ENCODE measurements at regions not wholly inside any gene's neighbourhood (a gene's known extent, or its start where the extent isn't known, plus 50 kb on each side); places are given as distances from the start of the nearest gene placed in this dataset.

DNA sequence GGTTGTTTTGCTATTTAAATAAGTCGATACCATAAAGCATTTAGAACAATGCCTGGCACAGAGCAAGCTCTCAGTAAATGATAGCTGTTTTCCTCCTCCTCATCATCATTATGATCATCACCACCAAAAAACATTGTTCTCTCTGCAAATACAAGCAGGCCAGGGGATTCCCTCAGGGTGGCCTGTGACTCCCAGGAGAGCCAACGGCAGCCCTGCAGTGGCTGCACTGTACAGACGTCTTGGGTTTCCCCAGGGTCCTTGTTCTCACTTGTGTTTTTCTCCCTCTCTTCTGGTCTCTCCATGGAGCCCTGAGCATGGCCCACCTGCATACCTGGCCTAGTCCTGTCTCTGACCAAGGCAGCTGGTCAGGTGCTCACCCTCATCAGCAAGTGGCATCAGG, 290.9 kb upstream of the PWP1 start:
- Mint-ChIP-seq H3K9me3 (peaks cover 3% of the 10 kb centered on the region), H3K4me1 (peaks cover 71% of the 10 kb centered on the region), H3K27ac (no peak overlapping the region), H3K27me3 (no peaks in the 10 kb centered on the region), H3K4me3 (no peak overlapping the region), H3K36me3 (peaks cover 7% of the 10 kb centered on the region)
- CTCF ChIA-PET = interaction anchor here (1.1 to 2.1 kb wide), 3 partner anchors 8 to 263 kb away, joined by 3 to 5 read pairs (median 3); no protein-coding TSS in a partner anchor
- DNase-seq = no peak

DNA sequence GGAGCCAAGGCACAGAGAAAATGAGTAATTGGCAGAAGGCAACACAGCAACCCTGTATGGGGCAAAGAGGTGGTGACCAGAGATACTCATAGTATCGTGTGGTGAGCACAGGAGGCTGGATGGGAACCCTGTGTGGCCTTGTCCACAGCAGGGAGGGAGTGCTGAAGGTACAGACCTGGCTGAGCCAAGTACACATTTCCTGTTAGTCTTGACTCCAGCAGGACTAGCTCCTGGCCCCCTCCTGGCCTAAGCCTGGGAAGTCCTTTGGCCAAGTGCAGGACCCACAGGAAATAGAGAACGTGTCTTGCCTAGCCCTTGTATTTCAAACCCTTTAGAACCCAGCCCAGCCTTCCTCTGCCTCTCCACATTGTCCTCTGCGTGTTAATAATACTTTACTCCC, 289.8 kb upstream of the PWP1 start:
- H3K4me3 Mint-ChIP-seq = no peak overlapping the region
- peaks cover 7% of the 10 kb centered on the region for H3K36me3 Mint-ChIP-seq
- CTCF ChIA-PET = interaction anchor here (1.4 to 2.1 kb wide), 2 partner anchors 264 to 275 kb away, joined by 3 to 5 read pairs; no protein-coding TSS in a partner anchor
- H3K4me1 Mint-ChIP-seq = peaks cover 69% of the 10 kb centered on the region
- H3K9me3 Mint-ChIP-seq = peaks cover 2% of the 10 kb centered on the region
- H3K27ac Mint-ChIP-seq = no peak overlapping the region
- H3K27me3 Mint-ChIP-seq = no peaks in the 10 kb centered on the region
- no peak for DNase-seq

- Mint-ChIP-seq H3K27ac (no peak overlapping the region), H3K27me3 (no peaks in the 10 kb centered on the region), H3K36me3 (peaks cover 7% of the 10 kb centered on the region), H3K9me3 (peaks cover 2% of the 10 kb centered on the region), H3K4me1 (peaks cover 69% of the 10 kb centered on the region), H3K4me3 (no peak overlapping the region)
- no peak for DNase-seq
- CTCF ChIA-PET = no interaction called here
Observed at GRCh38 chr12:107396991-107397390, 288.6 kb upstream of the PWP1 start.

GRCh38 chr12:107397890-107398500, 287.6 kb upstream of the PWP1 start:
- H3K4me3 Mint-ChIP-seq = no peak overlapping the region
- DNase-seq = no peak

GRCh38 chr12:107399046-107399445, 286.6 kb upstream of the PWP1 start:
- CTCF ChIA-PET = interaction anchor here (1.1 to 13.8 kb wide), 2 partner anchors 78 to 210 kb away, joined by 4 to 101 read pairs; no protein-coding TSS in a partner anchor
- no peaks in the 10 kb centered on the region for H3K27me3 Mint-ChIP-seq

More at GRCh38 chr12:107397890-107398500, 287.6 kb upstream of the PWP1 start:
- Mint-ChIP-seq H3K27me3 (no peaks in the 10 kb centered on the region), H3K36me3 (peaks cover 4% of the 10 kb centered on the region), H3K9me3 (peaks cover 2% of the 10 kb centered on the region), H3K4me1 (peaks cover 69% of the 10 kb centered on the region), H3K27ac (no peak overlapping the region)
- CTCF ChIA-PET = no interaction called here

DNA sequence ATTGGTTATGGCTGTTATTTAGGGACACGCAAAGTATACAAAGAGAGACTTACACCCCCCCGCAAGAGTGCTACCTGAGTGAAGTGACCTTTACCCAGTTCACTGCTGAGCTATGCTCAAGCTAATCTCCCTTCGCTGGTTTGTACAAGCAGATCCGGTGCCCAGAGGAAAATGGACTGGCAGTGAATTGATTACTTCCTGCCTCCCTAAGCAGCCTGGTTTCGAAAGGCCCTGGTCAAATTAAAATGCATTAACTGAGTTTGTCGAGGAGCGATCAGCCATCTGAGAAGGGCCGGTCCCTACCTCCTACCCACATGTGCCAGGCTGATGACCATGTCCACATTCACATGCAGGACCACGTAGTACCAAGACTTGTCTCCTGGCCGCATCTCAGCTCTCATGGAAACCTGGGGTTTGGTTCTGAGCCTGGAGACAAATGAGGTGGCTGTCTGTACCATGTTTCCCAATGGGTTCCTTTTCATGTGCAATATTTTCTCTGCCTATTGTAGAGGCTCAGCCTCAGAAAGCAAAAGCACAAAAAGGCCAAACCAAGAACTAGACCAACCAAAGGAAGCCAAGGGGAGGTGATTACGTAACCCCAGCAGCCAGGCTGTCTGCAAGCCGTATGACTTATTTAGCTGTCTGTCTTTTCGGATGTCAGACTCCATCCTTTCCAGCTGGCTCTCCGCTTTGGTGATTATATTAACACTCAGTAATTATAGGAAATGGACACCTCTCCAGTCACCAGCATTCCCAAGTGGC, 284.7 kb upstream of the PWP1 start:
- no peak for DNase-seq
- H3K27me3 Mint-ChIP-seq = no peaks in the 10 kb centered on the region
- CTCF ChIA-PET = interaction anchor here (0.6 to 13.8 kb wide), 8 partner anchors 9 to 268 kb away, joined by 3 to 101 read pairs (median 10); a partner anchor contains a TSS
- H3K9me3 Mint-ChIP-seq = peaks cover 2% of the 10 kb centered on the region
- peaks cover 4% of the 10 kb centered on the region for H3K36me3 Mint-ChIP-seq
- peak overlapping the region; percentile 55 for H3K27ac Mint-ChIP-seq
- peaks cover 60% of the 10 kb centered on the region for H3K4me1 Mint-ChIP-seq
- no peak overlapping the region for H3K4me3 Mint-ChIP-seq

More at GRCh38 chr12:107399046-107399445, 286.6 kb upstream of the PWP1 start:
- Mint-ChIP-seq H3K4me1 (peaks cover 63% of the 10 kb centered on the region), H3K9me3 (peaks cover 2% of the 10 kb centered on the region), H3K36me3 (peaks cover 4% of the 10 kb centered on the region), H3K4me3 (no peak overlapping the region), H3K27ac (no peak overlapping the region)
- DNase-seq = no peak

- Mint-ChIP-seq H3K4me3 (no peak overlapping the region), H3K27ac (peak overlapping the region; percentile 22)
- DNase-seq = peak; percentile 79
Observed at GRCh38 chr12:107402041-107403022, 283.3 kb upstream of the PWP1 start.

DNA sequence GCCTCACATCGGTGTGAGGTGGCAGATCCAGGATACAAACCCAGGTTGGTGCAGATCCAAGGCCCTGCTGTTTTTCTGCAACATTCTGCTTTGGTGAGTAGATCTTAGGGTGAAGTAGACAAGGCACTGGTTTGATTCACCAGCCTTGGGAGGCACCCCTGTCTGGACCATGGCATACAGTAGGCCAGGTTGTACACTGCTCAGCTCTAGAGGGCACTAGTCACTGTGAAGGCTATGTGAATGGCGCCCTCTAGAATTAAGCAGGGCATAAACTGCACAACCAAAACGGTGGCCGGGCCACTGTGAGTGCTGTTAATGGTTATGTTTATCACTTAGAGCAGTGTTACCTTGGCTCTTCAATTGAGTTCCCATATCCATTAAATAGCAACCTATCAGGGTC, 280.6 kb upstream of the PWP1 start:
- no peaks in the 10 kb centered on the region for H3K9me3 Mint-ChIP-seq
- peak; percentile 54 for DNase-seq
- H3K27ac Mint-ChIP-seq = no peak overlapping the region
- no peak overlapping the region for H3K4me3 Mint-ChIP-seq
- H3K36me3 Mint-ChIP-seq = peaks cover 2% of the 10 kb centered on the region
- no peaks in the 10 kb centered on the region for H3K27me3 Mint-ChIP-seq
- CTCF ChIA-PET = interaction anchor here (0.7 to 13.8 kb wide), 17 partner anchors 12 to 355 kb away, joined by 3 to 101 read pairs (median 4); a partner anchor contains a TSS
- H3K4me1 Mint-ChIP-seq = peaks cover 34% of the 10 kb centered on the region

More at GRCh38 chr12:107402041-107403022, 283.3 kb upstream of the PWP1 start:
- Mint-ChIP-seq H3K36me3 (peaks cover 6% of the 10 kb centered on the region), H3K9me3 (peaks cover 2% of the 10 kb centered on the region), H3K27me3 (no peaks in the 10 kb centered on the region), H3K4me1 (peaks cover 50% of the 10 kb centered on the region)
- CTCF ChIA-PET = interaction anchor here (0.7 to 13.8 kb wide), 32 partner anchors 7 to 291 kb away, joined by 3 to 101 read pairs (median 4); a partner anchor contains a TSS

DNA sequence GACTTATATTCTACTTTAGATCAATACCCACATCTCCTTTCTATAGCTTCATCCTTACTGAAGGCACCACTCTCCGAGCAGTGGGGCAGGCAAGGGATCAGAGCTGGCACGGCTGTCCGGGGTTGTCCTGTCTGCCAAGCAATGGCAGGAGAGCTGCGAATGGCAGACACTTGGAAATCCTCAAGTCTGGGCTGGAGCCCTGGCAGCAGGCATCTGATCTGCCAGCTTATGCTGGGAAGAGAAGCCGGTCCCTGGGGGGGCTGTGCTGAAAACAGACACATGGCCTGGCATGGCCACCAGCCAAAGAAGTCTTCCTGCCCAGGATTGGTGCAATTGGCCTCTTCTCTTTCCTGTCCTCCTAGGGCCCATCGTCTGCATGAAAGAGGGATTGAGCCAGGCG, 280.2 kb upstream of the PWP1 start:
- Mint-ChIP-seq H3K27me3 (no peaks in the 10 kb centered on the region), H3K27ac (no peak overlapping the region), H3K4me1 (peaks cover 31% of the 10 kb centered on the region), H3K9me3 (no peaks in the 10 kb centered on the region), H3K36me3 (peaks cover 2% of the 10 kb centered on the region), H3K4me3 (no peak overlapping the region)
- DNase-seq = no peak
- CTCF ChIA-PET = interaction anchor here (0.7 to 13.8 kb wide), 18 partner anchors 13 to 354 kb away, joined by 3 to 101 read pairs (median 4); a partner anchor contains a TSS

GRCh38 chr12:107406932-107407331, 278.7 kb upstream of the PWP1 start:
- Mint-ChIP-seq H3K4me3 (no peak overlapping the region), H3K4me1 (peaks cover 18% of the 10 kb centered on the region), H3K36me3 (peaks cover 2% of the 10 kb centered on the region), H3K27me3 (no peaks in the 10 kb centered on the region), H3K9me3 (no peaks in the 10 kb centered on the region), H3K27ac (no peak overlapping the region)
- CTCF ChIA-PET = interaction anchor here (1.2 to 13.8 kb wide), 5 partner anchors 11 to 275 kb away, joined by 3 to 101 read pairs (median 27); a partner anchor contains a TSS
- no peak for DNase-seq

- Mint-ChIP-seq H3K4me3 (no peak overlapping the region), H3K27me3 (no peaks in the 10 kb centered on the region)
- DNase-seq = no peak
Observed at GRCh38 chr12:107411792-107412535, 273.6 kb upstream of the PWP1 start.

GRCh38 chr12:107415071-107415470, 270.5 kb upstream of the PWP1 start:
- Mint-ChIP-seq H3K9me3 (peaks cover 6% of the 10 kb centered on the region), H3K27me3 (no peaks in the 10 kb centered on the region), H3K27ac (peak overlapping the region; percentile 11), H3K36me3 (peaks cover 13% of the 10 kb centered on the region), H3K4me1 (no peaks in the 10 kb centered on the region), H3K4me3 (no peak overlapping the region)
- CTCF ChIA-PET = no interaction called here
- no peak for DNase-seq

More at GRCh38 chr12:107411792-107412535, 273.6 kb upstream of the PWP1 start:
- no peaks in the 10 kb centered on the region for H3K9me3 Mint-ChIP-seq
- CTCF ChIA-PET = interaction anchor here (0.6 to 13.8 kb wide), 2 partner anchors 197 to 1933 kb away, joined by 3 to 101 read pairs; no protein-coding TSS in a partner anchor
- H3K36me3 Mint-ChIP-seq = peaks cover 2% of the 10 kb centered on the region
- H3K4me1 Mint-ChIP-seq = no peaks in the 10 kb centered on the region
- no peak overlapping the region for H3K27ac Mint-ChIP-seq

GRCh38 chr12:107415834-107416233, 269.8 kb upstream of the PWP1 start:
- DNase-seq = no peak
- CTCF ChIA-PET = no interaction called here
- H3K4me1 Mint-ChIP-seq = no peaks in the 10 kb centered on the region
- H3K27me3 Mint-ChIP-seq = no peaks in the 10 kb centered on the region
- H3K36me3 Mint-ChIP-seq = peaks cover 16% of the 10 kb centered on the region
- peak overlapping the region; percentile 11 for H3K27ac Mint-ChIP-seq
- H3K4me3 Mint-ChIP-seq = no peak overlapping the region
- H3K9me3 Mint-ChIP-seq = peaks cover 10% of the 10 kb centered on the region

Measured in activated naive CD4-positive, alpha-beta T cell treated with anti-CD3 and anti-CD28 coated beads, Interleukin-2, amount 10 ng/mL, durations not matched to agents 7 days and 5 days (primary cell).